T-helper 2 cell treated with Interferon-gamma antibody and Interleukin-4, amounts not matched to agents 5 μg/mL and 100 μg/mL, for 36 hours (primary cell): ENCODE measurements at regions not wholly inside any gene's neighbourhood (a gene's known extent, or its start where the extent isn't known, plus 50 kb on each side); places are given as distances from the start of the nearest gene placed in this dataset.
"Not testable (repeated sequence)": the region's sequence is repeated elsewhere in the genome, so short reads cannot be mapped to it uniquely, and the experiment has no call there.

Experiments used
- DNase-seq: peaks from one replicate; pipeline ENCODE4 v3.0.0; 2021; ENCODE audit warnings: low spot score
- H3K27ac Mint-ChIP-seq: one replicate; pipeline ENCODE4 v1.8.0; 2021; ENCODE audit warnings: mild to moderate bottlenecking, mixed read lengths
- H3K27me3 Mint-ChIP-seq: one replicate; pipeline ENCODE4 v1.8.0; 2021; ENCODE audit warnings: low read depth, mixed read lengths
- H3K36me3 Mint-ChIP-seq: one replicate; pipeline ENCODE4 v1.8.0; 2021; ENCODE audit warnings: low read depth, mixed read lengths
- H3K4me1 Mint-ChIP-seq: one replicate; pipeline ENCODE4 v1.8.0; 2021; ENCODE audit warnings: low read depth, mixed read lengths
- H3K4me3 Mint-ChIP-seq: one replicate; pipeline ENCODE4 v1.8.0; 2022; ENCODE audit warnings: mild to moderate bottlenecking, moderate library complexity, mixed read lengths
- H3K9me3 Mint-ChIP-seq: one replicate; pipeline ENCODE4 v1.8.0; 2021; ENCODE audit warnings: mixed read lengths

DNA sequence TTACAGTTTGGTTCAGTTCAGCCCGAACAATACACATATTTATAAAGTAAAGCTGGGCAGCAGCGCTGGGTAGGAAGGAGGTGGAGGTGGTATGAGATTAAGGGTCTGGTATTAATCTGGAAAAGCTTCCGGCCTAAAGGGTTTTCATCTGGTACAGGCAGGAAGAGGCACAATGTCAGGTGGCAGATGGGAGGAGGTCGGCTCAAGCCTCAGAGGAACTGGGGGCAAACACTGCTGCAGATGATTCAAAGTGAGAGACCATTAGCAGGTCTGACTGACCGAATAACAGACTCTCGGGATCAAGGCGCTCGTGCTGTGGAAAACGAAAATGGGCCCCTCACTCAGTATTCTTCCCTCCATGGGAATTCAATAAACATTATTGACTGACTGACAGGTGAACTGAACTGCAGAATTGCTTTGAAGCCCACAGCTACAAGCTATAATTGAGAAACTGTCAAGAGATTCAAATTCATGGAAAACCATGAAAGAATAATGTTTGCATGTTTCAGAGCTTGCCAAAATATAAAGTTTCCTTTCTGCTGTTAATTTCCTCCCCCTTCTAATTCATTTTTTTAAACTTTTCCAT, 75.3 kb downstream of the TMEM167A start:
- H3K27me3 Mint-ChIP-seq, result no peaks in the 10 kb centered on the region
- no peaks in the 10 kb centered on the region for H3K4me1 Mint-ChIP-seq
- H3K36me3 Mint-ChIP-seq, result no peaks in the 10 kb centered on the region
- H3K27ac Mint-ChIP-seq, result no peak overlapping the region
- no peaks in the 10 kb centered on the region for H3K9me3 Mint-ChIP-seq
- no peak for DNase-seq
- no peak overlapping the region for H3K4me3 Mint-ChIP-seq

DNA sequence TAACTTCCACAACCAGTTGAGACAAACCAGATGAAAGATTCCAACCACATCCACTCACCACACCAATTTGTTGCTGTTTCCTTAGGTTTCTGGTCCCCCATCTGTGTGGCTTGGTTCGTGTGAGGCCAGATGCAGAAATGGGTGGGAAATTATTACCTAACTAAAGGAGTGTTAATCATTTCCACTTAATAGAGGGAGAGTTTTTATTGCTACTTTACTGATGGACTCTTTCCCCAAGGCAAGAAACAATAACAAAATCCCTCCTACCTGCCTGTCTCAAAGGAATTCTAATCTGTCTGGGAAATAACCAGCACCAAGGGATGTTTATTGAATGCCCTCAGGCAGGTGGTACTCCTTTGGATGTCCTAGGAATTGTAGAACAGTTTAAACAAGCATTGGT, 76.3 kb downstream of the TMEM167A start:
- no peaks in the 10 kb centered on the region for H3K27me3 Mint-ChIP-seq
- DNase-seq, result no peak
- no peak overlapping the region for H3K4me3 Mint-ChIP-seq
- H3K27ac Mint-ChIP-seq, result no peak overlapping the region
- H3K9me3 Mint-ChIP-seq, result no peaks in the 10 kb centered on the region
- no peaks in the 10 kb centered on the region for H3K4me1 Mint-ChIP-seq
- no peaks in the 10 kb centered on the region for H3K36me3 Mint-ChIP-seq

DNA sequence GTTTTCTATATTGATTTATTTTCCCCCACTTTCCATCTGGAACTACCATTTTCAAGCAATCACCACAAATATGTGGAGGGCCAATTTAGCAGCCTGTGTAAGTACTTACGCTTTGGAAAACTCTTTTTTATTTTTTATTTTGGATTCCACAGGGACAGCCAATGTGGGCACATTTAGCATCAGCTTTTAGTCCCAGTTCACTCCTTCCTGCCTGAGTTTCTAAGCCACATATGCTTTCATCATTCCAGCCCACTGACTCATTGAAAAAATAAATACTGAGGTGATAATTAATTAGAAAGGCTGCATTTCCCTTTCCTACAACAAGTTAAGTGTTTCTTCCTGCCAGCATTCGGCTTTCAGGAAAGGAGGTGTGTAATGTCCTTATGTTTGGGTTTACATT, 76.8 kb downstream of the TMEM167A start:
- DNase-seq, result no peak
- no peaks in the 10 kb centered on the region for H3K9me3 Mint-ChIP-seq
- H3K27me3 Mint-ChIP-seq, result no peaks in the 10 kb centered on the region
- H3K4me3 Mint-ChIP-seq, result no peak overlapping the region
- H3K27ac Mint-ChIP-seq, result no peak overlapping the region
- H3K4me1 Mint-ChIP-seq, result no peaks in the 10 kb centered on the region
- no peaks in the 10 kb centered on the region for H3K36me3 Mint-ChIP-seq

DNA sequence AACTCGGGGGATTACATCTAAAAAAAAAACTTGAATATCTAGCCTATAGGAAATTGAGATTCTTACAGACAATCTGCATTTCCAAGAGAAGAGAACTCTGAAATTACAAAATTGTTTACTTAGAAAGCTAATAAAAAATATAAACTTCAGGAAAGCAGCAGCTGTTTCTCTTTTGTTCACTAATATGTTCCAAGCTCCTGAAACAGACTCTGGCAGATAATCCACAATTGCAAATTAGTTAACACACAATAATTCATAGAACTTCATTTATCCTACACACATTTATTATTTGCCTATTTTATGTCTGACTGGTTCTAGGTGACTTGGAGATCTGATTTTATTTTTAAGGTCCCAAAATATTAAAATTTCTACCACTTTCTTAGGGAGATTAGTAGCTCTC, 83.8 kb downstream of the TMEM167A start:
- H3K9me3 Mint-ChIP-seq, result no peaks in the 10 kb centered on the region
- no peaks in the 10 kb centered on the region for H3K4me1 Mint-ChIP-seq
- no peak for DNase-seq
- H3K36me3 Mint-ChIP-seq, result no peaks in the 10 kb centered on the region
- H3K27ac Mint-ChIP-seq, result no peak overlapping the region
- H3K4me3 Mint-ChIP-seq, result no peak overlapping the region
- no peaks in the 10 kb centered on the region for H3K27me3 Mint-ChIP-seq

DNA sequence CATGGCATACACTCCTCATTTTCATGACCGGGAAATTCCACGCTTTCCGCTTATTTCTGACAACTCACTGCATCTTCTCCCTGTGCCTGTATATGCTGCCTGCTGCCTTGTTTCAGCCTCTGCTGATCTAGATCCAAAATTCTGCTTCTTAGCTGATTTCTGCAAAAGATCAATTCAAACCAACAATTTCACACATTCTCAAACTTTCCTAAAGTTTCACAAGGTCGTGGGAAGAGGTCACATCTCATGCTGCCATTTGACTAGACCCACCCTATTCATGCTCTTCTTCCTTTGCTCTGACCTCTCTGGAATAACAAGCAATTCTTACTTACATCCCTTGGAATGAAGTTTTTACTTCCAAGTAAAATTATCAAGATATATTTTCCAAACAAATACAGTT, 84.5 kb downstream of the TMEM167A start:
- H3K4me3 Mint-ChIP-seq, result no peak overlapping the region
- no peak overlapping the region for H3K27ac Mint-ChIP-seq
- H3K9me3 Mint-ChIP-seq, result no peaks in the 10 kb centered on the region
- no peaks in the 10 kb centered on the region for H3K4me1 Mint-ChIP-seq
- no peaks in the 10 kb centered on the region for H3K36me3 Mint-ChIP-seq
- no peaks in the 10 kb centered on the region for H3K27me3 Mint-ChIP-seq
- no peak for DNase-seq

DNA sequence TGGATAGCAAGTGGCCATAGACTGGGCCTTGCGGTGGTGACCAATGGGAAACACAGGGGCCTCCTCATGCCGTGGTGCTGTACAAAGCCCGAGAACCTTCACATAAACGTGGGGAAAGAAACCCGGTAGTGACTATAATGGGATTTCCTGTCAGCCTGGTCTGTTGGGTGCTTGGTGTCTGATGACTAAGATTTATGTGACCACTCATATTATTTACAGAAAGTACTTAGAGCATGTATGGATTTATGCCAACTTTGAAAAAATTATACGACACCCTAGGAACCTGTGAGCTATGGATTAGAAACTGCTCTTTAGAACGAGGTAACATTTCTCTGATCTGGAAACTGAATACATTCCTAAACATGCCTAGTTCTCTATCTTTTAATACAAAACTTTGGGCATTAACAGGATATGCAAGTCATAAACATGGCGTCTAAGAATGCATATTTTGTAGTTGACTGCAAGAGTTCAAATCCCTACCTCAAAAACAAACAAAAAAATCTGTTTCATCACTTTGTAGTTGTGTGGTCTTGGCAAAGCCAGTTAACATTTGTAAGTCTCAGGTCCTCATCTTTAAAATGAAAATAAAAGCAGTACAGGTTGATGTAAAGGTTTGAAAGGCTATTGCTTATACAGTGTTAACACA, 85.4 kb downstream of the TMEM167A start:
- H3K36me3 Mint-ChIP-seq, result no peaks in the 10 kb centered on the region
- no peaks in the 10 kb centered on the region for H3K27me3 Mint-ChIP-seq
- no peaks in the 10 kb centered on the region for H3K9me3 Mint-ChIP-seq
- H3K4me3 Mint-ChIP-seq, result no peak overlapping the region
- no peaks in the 10 kb centered on the region for H3K4me1 Mint-ChIP-seq
- no peak for DNase-seq
- no peak overlapping the region for H3K27ac Mint-ChIP-seq

DNA sequence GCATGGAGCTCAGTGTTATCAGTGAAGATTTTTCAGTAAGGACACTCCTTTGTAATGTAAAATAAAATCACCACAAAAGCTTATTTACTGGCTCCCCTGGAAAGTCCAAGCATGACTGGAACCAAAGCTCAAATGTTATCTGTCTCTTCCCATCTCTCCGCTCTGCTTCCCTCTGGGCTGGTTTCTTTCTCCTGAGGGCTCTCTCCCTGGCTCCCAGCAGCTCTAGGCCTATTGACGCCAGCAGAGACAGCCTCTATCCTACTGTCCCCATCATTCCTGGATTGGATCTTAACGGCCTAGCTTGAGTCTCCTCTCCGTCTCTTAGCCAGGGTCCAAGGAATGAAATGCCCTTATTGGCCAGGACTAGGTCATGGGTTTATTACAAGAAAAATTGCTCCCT, 86.1 kb downstream of the TMEM167A start:
- no peaks in the 10 kb centered on the region for H3K9me3 Mint-ChIP-seq
- no peaks in the 10 kb centered on the region for H3K36me3 Mint-ChIP-seq
- DNase-seq, result no peak
- no peaks in the 10 kb centered on the region for H3K4me1 Mint-ChIP-seq
- H3K27ac Mint-ChIP-seq, result no peak overlapping the region
- H3K4me3 Mint-ChIP-seq, result no peak overlapping the region
- H3K27me3 Mint-ChIP-seq, result no peaks in the 10 kb centered on the region

DNA sequence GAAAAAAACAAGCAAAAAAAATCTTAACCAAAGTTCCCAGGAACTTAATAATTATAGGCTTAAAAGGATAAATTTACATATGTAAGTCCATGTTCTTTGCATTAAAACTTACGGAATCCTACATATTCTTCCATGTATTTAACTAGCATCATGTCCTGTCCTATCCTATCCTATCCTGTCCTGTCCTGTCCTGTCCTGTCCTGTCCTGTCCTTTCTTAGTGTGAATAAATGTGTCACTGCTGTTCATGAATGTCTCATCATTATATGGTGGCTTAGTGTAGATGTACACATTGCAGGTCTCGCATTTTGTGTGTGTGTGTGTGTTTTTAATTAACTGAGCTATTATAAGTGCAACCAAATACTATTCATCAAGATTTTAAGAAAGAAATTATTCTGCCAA, 90.0 kb downstream of the TMEM167A start:
- Mint-ChIP-seq H3K36me3 (no peaks in the 10 kb centered on the region), H3K27ac (no peak overlapping the region), H3K4me3 (no peak overlapping the region), H3K9me3 (no peaks in the 10 kb centered on the region), H3K27me3 (peaks cover 2% of the 10 kb centered on the region), H3K4me1 (no peaks in the 10 kb centered on the region)
- DNase-seq, result no peak

DNA sequence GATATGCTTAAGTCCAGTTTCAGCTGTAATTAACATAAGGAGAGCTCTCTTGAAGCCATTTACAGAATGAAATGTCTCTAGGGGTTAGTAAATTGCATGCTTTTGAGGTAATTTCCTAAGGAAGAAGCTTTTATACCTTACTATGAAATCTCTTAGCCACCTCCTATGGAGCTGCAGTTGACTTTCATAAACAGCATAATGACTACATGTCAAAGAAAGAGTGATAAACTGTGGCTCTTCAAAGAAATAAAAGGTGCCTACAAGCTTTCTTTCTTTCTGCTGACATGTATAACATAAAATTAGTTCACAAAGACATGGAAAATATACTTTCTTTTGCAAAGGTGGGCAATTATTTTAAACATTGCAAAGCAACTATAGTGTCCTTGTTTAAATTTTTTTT, 90.8 kb downstream of the TMEM167A start:
- no peaks in the 10 kb centered on the region for H3K9me3 Mint-ChIP-seq
- DNase-seq, result no peak
- no peak overlapping the region for H3K27ac Mint-ChIP-seq
- H3K4me1 Mint-ChIP-seq, result no peaks in the 10 kb centered on the region
- no peak overlapping the region for H3K4me3 Mint-ChIP-seq
- no peaks in the 10 kb centered on the region for H3K36me3 Mint-ChIP-seq
- H3K27me3 Mint-ChIP-seq, result peaks cover 2% of the 10 kb centered on the region

DNA sequence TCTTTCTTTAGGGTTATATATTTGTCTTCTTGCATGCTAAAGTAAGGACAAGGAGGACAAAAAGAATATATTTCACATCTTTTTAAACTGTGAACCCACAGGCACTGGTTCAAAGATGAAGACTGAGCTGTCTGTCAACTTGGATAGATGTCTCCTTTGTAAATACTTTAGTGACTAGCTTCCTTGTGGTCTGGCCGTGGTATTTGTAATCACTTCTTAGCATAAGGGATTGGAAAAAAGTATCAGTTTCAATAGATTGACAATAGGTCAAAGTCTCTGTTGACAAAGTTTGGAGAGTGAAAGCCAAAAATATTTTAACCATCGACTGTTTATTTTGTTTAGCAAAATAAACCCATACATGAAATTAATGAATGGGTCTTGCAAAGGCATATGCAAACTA, 91.4 kb downstream of the TMEM167A start:
- no peaks in the 10 kb centered on the region for H3K4me1 Mint-ChIP-seq
- no peaks in the 10 kb centered on the region for H3K36me3 Mint-ChIP-seq
- no peak overlapping the region for H3K4me3 Mint-ChIP-seq
- H3K9me3 Mint-ChIP-seq, result no peaks in the 10 kb centered on the region
- H3K27me3 Mint-ChIP-seq, result peaks cover 2% of the 10 kb centered on the region
- no peak for DNase-seq
- H3K27ac Mint-ChIP-seq, result no peak overlapping the region

DNA sequence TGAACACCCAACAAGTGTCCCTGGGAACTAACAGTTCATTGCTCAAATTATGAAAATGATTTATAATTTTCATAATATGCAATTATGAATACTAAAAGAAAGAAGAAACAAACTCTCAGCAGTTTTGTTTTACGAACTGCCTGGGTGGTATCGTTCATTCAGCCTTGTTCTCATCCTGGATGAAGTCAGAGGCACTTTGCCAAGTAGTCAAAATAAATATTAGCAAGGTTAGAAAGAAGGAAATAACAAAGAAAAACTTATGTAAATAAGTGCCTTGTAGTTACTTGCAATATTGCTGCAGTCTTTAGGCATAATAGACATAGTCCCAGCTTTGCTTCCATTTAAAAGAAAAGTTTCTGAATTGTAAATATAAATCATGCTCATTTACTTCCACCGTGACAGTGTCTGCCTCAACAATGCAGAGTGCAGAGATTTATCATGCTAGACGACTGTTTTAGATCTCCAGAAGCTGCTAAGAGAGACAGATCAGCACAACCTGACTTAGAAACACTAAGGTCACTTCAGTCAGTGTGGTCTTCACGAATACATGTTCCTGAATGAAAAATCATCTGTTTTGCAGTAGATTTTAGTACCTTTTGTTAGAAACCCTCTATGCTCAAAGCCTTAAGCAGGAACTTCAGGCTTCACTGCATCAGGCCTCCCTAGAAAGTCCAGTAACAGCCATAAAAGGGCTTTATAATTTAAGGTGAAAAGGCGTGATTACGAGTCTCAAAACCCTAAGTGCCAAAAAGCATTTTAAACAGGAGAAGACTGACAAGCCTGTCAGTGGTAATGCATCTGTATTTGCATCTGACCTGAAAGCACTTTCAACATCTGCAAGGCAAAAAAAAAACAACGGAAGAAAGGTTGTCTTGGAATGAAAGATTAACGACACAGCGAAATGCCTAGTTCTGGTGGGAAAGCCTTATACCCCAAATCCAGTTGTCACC, 92.1 kb downstream of the TMEM167A start:
- peaks cover 2% of the 10 kb centered on the region for H3K27me3 Mint-ChIP-seq
- no peak overlapping the region for H3K27ac Mint-ChIP-seq
- H3K4me3 Mint-ChIP-seq, result no peak overlapping the region
- H3K36me3 Mint-ChIP-seq, result no peaks in the 10 kb centered on the region
- H3K9me3 Mint-ChIP-seq, result no peaks in the 10 kb centered on the region
- no peaks in the 10 kb centered on the region for H3K4me1 Mint-ChIP-seq
- DNase-seq, result no peak

DNA sequence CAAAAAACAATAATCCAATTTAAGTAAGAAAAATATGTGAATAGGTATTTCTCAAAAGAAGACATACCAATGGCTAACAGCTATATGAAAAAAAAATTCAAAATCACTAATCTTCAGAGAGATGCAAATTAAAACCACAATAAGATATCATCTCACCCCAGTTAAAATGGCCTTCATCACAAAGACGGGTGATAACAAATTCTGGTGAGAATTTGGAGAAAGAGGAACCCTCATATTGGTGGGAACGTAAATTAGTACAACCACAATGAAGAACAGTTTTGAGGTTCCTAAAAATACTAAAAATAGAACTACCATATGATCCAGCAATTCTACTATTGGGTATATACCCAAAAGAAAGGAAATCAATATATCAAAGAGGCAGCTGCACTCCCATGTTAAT, 94.3 kb downstream of the TMEM167A start:
- DNase-seq, result no peak
- no peaks in the 10 kb centered on the region for H3K36me3 Mint-ChIP-seq
- H3K9me3 Mint-ChIP-seq, result peaks cover 5% of the 10 kb centered on the region
- H3K27ac Mint-ChIP-seq, result no peak overlapping the region
- no peaks in the 10 kb centered on the region for H3K4me1 Mint-ChIP-seq
- peaks cover 2% of the 10 kb centered on the region for H3K27me3 Mint-ChIP-seq
- no peak overlapping the region for H3K4me3 Mint-ChIP-seq

DNA sequence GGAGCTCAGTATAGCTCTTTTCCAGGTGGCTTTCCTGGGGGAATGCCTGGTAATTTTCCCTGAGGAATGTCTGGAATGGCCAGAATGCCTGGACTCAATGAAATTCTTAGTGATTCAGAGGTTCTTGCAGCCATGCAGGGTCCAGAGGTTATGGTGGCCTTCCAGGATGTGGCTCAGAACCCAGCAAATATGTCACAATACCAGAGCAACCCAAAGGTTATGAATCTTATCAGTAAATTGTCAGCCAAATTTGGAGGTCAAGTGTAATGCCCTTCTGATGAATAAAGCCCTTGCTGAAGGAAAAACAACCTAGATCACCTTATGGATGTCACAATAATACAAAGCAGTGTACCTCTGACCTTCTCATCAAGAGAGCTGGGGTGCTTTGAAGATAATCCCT, 100.3 kb downstream of the TMEM167A start:
- not testable (repeated sequence) for H3K36me3 Mint-ChIP-seq, H3K4me3 Mint-ChIP-seq, H3K27me3 Mint-ChIP-seq, H3K27ac Mint-ChIP-seq, DNase-seq, H3K4me1 Mint-ChIP-seq
- peaks cover 38% of the 10 kb centered on the region for H3K9me3 Mint-ChIP-seq

DNA sequence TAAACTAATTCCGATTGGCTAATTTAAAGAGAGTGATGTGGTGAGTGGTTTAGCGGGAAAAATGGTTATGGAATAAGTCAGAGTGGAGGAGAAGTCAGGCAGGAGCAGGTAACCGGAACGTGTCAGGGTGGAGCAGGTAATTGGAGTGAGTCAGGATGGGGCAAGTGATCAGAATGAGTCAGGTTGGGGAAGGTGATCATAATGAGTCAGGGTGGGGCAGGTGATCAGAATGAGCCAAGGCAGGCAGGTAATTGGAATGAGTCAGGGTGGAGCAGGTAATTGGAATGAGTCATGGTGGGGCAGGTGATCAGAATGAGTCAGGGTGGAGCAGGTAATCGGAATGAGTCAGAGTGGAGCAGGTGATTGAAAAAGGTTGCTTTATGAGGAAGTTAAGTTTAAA, 101.4 kb downstream of the TMEM167A start:
- H3K4me3 Mint-ChIP-seq, result no peak overlapping the region
- H3K27ac Mint-ChIP-seq, result no peak overlapping the region
- DNase-seq, result no peak
- no peaks in the 10 kb centered on the region for H3K4me1 Mint-ChIP-seq
- no peaks in the 10 kb centered on the region for H3K36me3 Mint-ChIP-seq
- H3K27me3 Mint-ChIP-seq, result no peaks in the 10 kb centered on the region
- peaks cover 43% of the 10 kb centered on the region for H3K9me3 Mint-ChIP-seq
